Caco-2 (cell line): ENCODE measurements at regions not wholly inside any gene's neighbourhood (a gene's known extent, or its start where the extent isn't known, plus 50 kb on each side); places are given as distances from the start of the nearest gene placed in this dataset.

Source experiments
- BruUV-seq: library from RNA; stranded (reverse); fragments of 400-500 nt; replicated peaks from 2 replicates; lab custom pipeline; 2021; lab: Mats Ljungman, UMichigan
- CTCF ChIA-PET: fragments of 300-600 bp; sonication (Branson Sonifier 250); formaldehyde crosslinking; loops from one replicate; lab custom pipeline; 2022; ENCODE audit warnings: antibody characterized with exemption; lab: Charles Lee
- POLR2A ChIA-PET: fragments of 300-600 bp; sonication (Branson Sonifier 250); formaldehyde crosslinking; loops from one replicate; lab custom pipeline; 2022; ENCODE audit warnings: antibody characterized with exemption; lab: Charles Lee
- DNase-seq, 2 experiments: peaks; one replicate each; pipeline versions ENCODE4 v3.0.0 to v3.0.0-alpha.2; 2020 to 2022
- H3K27me3 ChIP-seq: replicated peaks from 2 replicates; pipeline ENCODE4 v1.6.0; 2011; ENCODE audit warnings: low read length; ENCODE audit not compliant: control insufficient read depth, insufficient read depth
- H3K36me3 ChIP-seq: 2 replicates; pipeline ENCODE4 v1.5.1; 2011; ENCODE audit warnings: low read length; ENCODE audit not compliant: control insufficient read depth, insufficient read depth
- H3K4me1 ChIP-seq: fragments of 250-450 bp; sonication (Bioruptor Pico); 2 replicates; pipeline ENCODE4 v1.5.1; 2020; ENCODE audit warnings: mild to moderate bottlenecking
- H3K4me3 ChIP-seq: 2 replicates; pipeline ENCODE4 v1.5.1; 2011; ENCODE audit warnings: low read depth, mild to moderate bottlenecking, control low read depth, low read length
- H3K9me3 ChIP-seq: fragments of 250-450 bp; sonication (Bioruptor Pico); 2 replicates; pipeline ENCODE4 v1.5.1; 2020; ENCODE audit warnings: mild to moderate bottlenecking, moderate library complexity
- H3K27ac Mint-ChIP-seq: one replicate; pipeline ENCODE4 v1.8.0; 2022; ENCODE audit warnings: mixed read lengths; ENCODE audit not compliant: unreplicated experiment
- H3K27me3 Mint-ChIP-seq: one replicate; pipeline ENCODE4 v1.8.0; 2022; ENCODE audit warnings: mixed read lengths; ENCODE audit not compliant: insufficient read depth, unreplicated experiment
- H3K36me3 Mint-ChIP-seq: one replicate; pipeline ENCODE4 v1.8.0; 2022; ENCODE audit warnings: mild to moderate bottlenecking, mixed read lengths; ENCODE audit not compliant: insufficient read depth, unreplicated experiment
- H3K4me1 Mint-ChIP-seq: one replicate; pipeline ENCODE4 v1.8.0; 2022; ENCODE audit warnings: low read depth, mixed read lengths; ENCODE audit not compliant: unreplicated experiment
- H3K4me3 Mint-ChIP-seq: one replicate; pipeline ENCODE4 v1.8.0; 2022; ENCODE audit warnings: mild to moderate bottlenecking, moderate library complexity, mixed read lengths; ENCODE audit not compliant: unreplicated experiment
- H3K9me3 Mint-ChIP-seq: one replicate; pipeline ENCODE4 v1.8.0; 2022; ENCODE audit warnings: mixed read lengths; ENCODE audit not compliant: unreplicated experiment
- intact Hi-C: fragments of 100-400 bp; cut with micrococcal nuclease; formaldehyde crosslinking; loops from one replicate; pipeline ENCODE4 v1.10.0; 2022; ENCODE audit not compliant: unreplicated experiment
- TF ChIP-seq, protein P1 (sequence below), 2 experiments: fragments of 200-600 bp in 1 of 2; IDR thresholded peaks; 1 replicate in 1 of 2; 2 replicates in 1 of 2; pipeline versions ENCODE4 v1.5.1 to v1.8.0; 2011 to 2022; ENCODE audit warnings: antibody characterized with exemption in 1 of 2, control low read depth in 1 of 2, inconsistent platforms in 1 of 2, low read depth in 1 of 2, low read length in 1 of 2, mild to moderate bottlenecking in 1 of 2, moderate library complexity in 1 of 2; ENCODE audit not compliant: insufficient read depth in 1 of 2, severe bottlenecking in 1 of 2, unreplicated experiment in 1 of 2

GRCh38 chr7:1298051-1298930 is 65.6 kb downstream of the UNCX start:
- Histone ChIP-seq H3K4me1 (no peaks in the 10 kb centered on the region), H3K4me3 (no peak overlapping the region), H3K36me3 (no peaks in the 10 kb centered on the region), H3K27me3 (peaks cover under 1% of the 10 kb centered on the region), H3K9me3 (no peaks in the 10 kb centered on the region)
- peaks cover 7% of the 10 kb centered on the region for H3K27me3 Mint-ChIP-seq
- BruUV-seq: no TSS peak
- H3K4me3 Mint-ChIP-seq: no peak overlapping the region
- ChIA-PET CTCF (no interaction called here), POLR2A (no interaction called here)
- TF ChIP-seq, protein P1, sequence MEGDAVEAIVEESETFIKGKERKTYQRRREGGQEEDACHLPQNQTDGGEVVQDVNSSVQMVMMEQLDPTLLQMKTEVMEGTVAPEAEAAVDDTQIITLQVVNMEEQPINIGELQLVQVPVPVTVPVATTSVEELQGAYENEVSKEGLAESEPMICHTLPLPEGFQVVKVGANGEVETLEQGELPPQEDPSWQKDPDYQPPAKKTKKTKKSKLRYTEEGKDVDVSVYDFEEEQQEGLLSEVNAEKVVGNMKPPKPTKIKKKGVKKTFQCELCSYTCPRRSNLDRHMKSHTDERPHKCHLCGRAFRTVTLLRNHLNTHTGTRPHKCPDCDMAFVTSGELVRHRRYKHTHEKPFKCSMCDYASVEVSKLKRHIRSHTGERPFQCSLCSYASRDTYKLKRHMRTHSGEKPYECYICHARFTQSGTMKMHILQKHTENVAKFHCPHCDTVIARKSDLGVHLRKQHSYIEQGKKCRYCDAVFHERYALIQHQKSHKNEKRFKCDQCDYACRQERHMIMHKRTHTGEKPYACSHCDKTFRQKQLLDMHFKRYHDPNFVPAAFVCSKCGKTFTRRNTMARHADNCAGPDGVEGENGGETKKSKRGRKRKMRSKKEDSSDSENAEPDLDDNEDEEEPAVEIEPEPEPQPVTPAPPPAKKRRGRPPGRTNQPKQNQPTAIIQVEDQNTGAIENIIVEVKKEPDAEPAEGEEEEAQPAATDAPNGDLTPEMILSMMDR (IDR thresholded peaks at IDR 0.05; ENCODE audit: insufficient read depth in 1 of 2, low read depth in 1 of 2, low read length in 1 of 2, severe bottlenecking in 1 of 2, unreplicated experiment in 1 of 2): no peak
- H3K36me3 Mint-ChIP-seq: no peaks in the 10 kb centered on the region
- H3K27ac Mint-ChIP-seq: no peak overlapping the region
- H3K9me3 Mint-ChIP-seq: no peaks in the 10 kb centered on the region
- H3K4me1 Mint-ChIP-seq: no peaks in the 10 kb centered on the region
- intact Hi-C loops: no loop called here
- DNase-seq: no peak

- no peaks in the 10 kb centered on the region for H3K36me3 ChIP-seq
- no peaks in the 10 kb centered on the region for H3K9me3 Mint-ChIP-seq
- no peaks in the 10 kb centered on the region for H3K36me3 Mint-ChIP-seq
- no peak for DNase-seq
- H3K4me1 ChIP-seq: no peaks in the 10 kb centered on the region
- TF ChIP-seq, protein P1 (IDR thresholded peaks at IDR 0.05; ENCODE audit: insufficient read depth in 1 of 2, low read depth in 1 of 2, low read length in 1 of 2, severe bottlenecking in 1 of 2, unreplicated experiment in 1 of 2): no peak
- H3K27me3 Mint-ChIP-seq: peaks cover 10% of the 10 kb centered on the region
- H3K27me3 ChIP-seq: no peaks in the 10 kb centered on the region; the same call in 1 of the 2 replicates
- no peaks in the 10 kb centered on the region for H3K4me1 Mint-ChIP-seq
- no peak overlapping the region for H3K4me3 ChIP-seq
- CTCF ChIA-PET: no interaction called here
- intact Hi-C loops: no loop called here
- no peaks in the 10 kb centered on the region for H3K9me3 ChIP-seq
- BruUV-seq: no TSS peak
- POLR2A ChIA-PET: no interaction called here
- H3K27ac Mint-ChIP-seq: no peak overlapping the region
- no peak overlapping the region for H3K4me3 Mint-ChIP-seq
These were observed 66.5 kb downstream of the UNCX start for GRCh38 chr7:1298931-1299885.

DNA sequence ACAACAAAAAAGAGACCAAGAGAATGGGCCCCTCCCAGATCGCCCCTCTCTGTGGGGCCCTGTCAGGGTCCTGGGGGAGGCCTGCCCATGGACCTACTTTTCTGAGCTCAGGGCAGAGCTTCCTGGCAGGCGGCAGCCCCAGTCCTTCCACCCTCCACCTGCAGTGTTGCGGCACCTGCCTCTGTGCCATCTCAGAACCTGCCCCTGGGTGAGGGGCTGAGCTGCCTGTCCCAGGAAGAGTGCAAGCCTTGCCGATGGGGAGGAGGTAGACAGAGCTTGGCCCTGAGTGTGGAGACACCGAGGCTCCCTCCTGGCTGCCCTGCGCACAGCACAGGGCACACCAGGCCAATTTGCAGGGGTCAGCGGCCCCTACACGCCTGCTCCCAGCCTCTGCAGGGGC is 67.5 kb downstream of the UNCX start:
- H3K4me1 ChIP-seq: no peaks in the 10 kb centered on the region
- BruUV-seq: no TSS peak
- H3K4me3 Mint-ChIP-seq: no peak overlapping the region
- H3K4me1 Mint-ChIP-seq: no peaks in the 10 kb centered on the region
- H3K27me3 Mint-ChIP-seq: peaks cover 10% of the 10 kb centered on the region
- TF ChIP-seq, protein P1 (IDR thresholded peaks at IDR 0.05; ENCODE audit: insufficient read depth in 1 of 2, low read depth in 1 of 2, low read length in 1 of 2, severe bottlenecking in 1 of 2, unreplicated experiment in 1 of 2): no peak
- no peaks in the 10 kb centered on the region for H3K36me3 ChIP-seq
- no peak overlapping the region for H3K4me3 ChIP-seq
- no peaks in the 10 kb centered on the region for H3K9me3 Mint-ChIP-seq
- intact Hi-C loops: no loop called here
- H3K36me3 Mint-ChIP-seq: no peaks in the 10 kb centered on the region
- H3K27ac Mint-ChIP-seq: no peak overlapping the region
- no peaks in the 10 kb centered on the region; the same call in 1 of the 2 replicates for H3K27me3 ChIP-seq
- no peaks in the 10 kb centered on the region for H3K9me3 ChIP-seq
- ChIA-PET POLR2A (no interaction called here), CTCF (no interaction called here)
- DNase-seq: no peak
